Liver (tissue), 8 donors: ENCODE measurements at regions not wholly inside any gene's neighbourhood (a gene's known extent, or its start where the extent isn't known, plus 50 kb on each side); places are given as distances from the start of the nearest gene placed in this dataset.

Source experiments
- DNase-seq: peaks from one replicate; pipeline ENCODE4 v3.0.0-alpha.2; 2017; ENCODE audit warnings: low spot score
- H3K27ac ChIP-seq, 2 donors: one replicate each; pipeline ENCODE4 v1.7.0; 2013; ENCODE audit warnings: inconsistent platforms in 2 of 2, low read length in 2 of 2, control low read depth in 1 of 2, low read depth in 1 of 2, mild to moderate bottlenecking in 1 of 2
- H3K27me3 ChIP-seq, 4 donors: one replicate each; pipeline versions ENCODE4 v1.6.1 to v1.7.0; 2013; ENCODE audit warnings: low read length in 3 of 4, inconsistent platforms in 1 of 4, mild to moderate bottlenecking in 1 of 4, moderate library complexity in 1 of 4; ENCODE audit not compliant: control insufficient read depth in 4 of 4, insufficient read depth in 4 of 4
- H3K36me3 ChIP-seq, 4 donors: one replicate each; pipeline versions ENCODE4 v1.6.1 to v1.7.0; 2013; ENCODE audit warnings: low read length in 3 of 4, mild to moderate bottlenecking in 3 of 4, low read depth in 1 of 4, moderate library complexity in 1 of 4; ENCODE audit not compliant: control insufficient read depth in 4 of 4, insufficient read depth in 3 of 4
- H3K4me1 ChIP-seq, 4 donors: one replicate each; pipeline versions ENCODE4 v1.6.1 to v1.7.0; 2013; ENCODE audit warnings: low read length in 3 of 4, mild to moderate bottlenecking in 3 of 4, moderate library complexity in 1 of 4; ENCODE audit not compliant: control insufficient read depth in 4 of 4, insufficient read depth in 4 of 4
- H3K4me3 ChIP-seq, 3 donors: one replicate each; pipeline versions ENCODE4 v1.6.1 to v1.7.0; 2013; ENCODE audit warnings: low read length in 3 of 3, control low read depth in 1 of 3, low read depth in 1 of 3, mild to moderate bottlenecking in 1 of 3
- H3K9ac ChIP-seq, 2 donors: one replicate each; pipeline ENCODE4 v1.7.0; 2013; ENCODE audit warnings: low read length in 2 of 2, mild to moderate bottlenecking in 2 of 2, moderate library complexity in 2 of 2, control low read depth in 1 of 2, low read depth in 1 of 2
- H3K9me3 ChIP-seq, 4 donors: one replicate each; pipeline versions ENCODE4 v1.6.1 to v1.7.0; 2013; ENCODE audit warnings: low read length in 3 of 4; ENCODE audit not compliant: control insufficient read depth in 4 of 4
- EGR1 ChIP-seq, 2 donors: IDR thresholded peaks; 2 replicates each; pipeline ENCODE4 v1.6.1; 2016 to 2018; ENCODE audit warnings: antibody characterized with exemption in 2 of 2, low read depth in 2 of 2
- FOXA1 ChIP-seq: IDR thresholded peaks from 2 replicates; pipeline ENCODE4 v1.6.1; 2016; ENCODE audit warnings: antibody characterized with exemption
- FOXA2 ChIP-seq: IDR thresholded peaks from 2 replicates; pipeline ENCODE4 v1.6.1; 2016; ENCODE audit warnings: antibody characterized with exemption
- GABPA ChIP-seq, 2 donors: IDR thresholded peaks in 1 of 2; conservative IDR thresholded peaks in 1 of 2; 2 replicates each; pipeline ENCODE4 v1.6.1; 2016; ENCODE audit warnings: antibody characterized with exemption in 2 of 2, mild to moderate bottlenecking in 1 of 2, moderate library complexity in 1 of 2
- HNF4A ChIP-seq, 2 donors: conservative IDR thresholded peaks; 2 replicates each; pipeline ENCODE4 v1.6.1; 2016; ENCODE audit warnings: antibody characterized with exemption in 2 of 2, mild to moderate bottlenecking in 2 of 2
- HNF4G ChIP-seq: IDR thresholded peaks from 2 replicates; pipeline ENCODE4 v1.6.1; 2016; ENCODE audit warnings: antibody characterized with exemption
- MAX ChIP-seq: IDR thresholded peaks from 2 replicates; pipeline ENCODE4 v1.6.1; 2016; ENCODE audit warnings: antibody characterized with exemption
- NR2F2 ChIP-seq: IDR thresholded peaks from 2 replicates; pipeline ENCODE4 v1.6.1; 2016; ENCODE audit warnings: antibody characterized with exemption
- RXRA ChIP-seq, 2 donors: IDR thresholded peaks; 2 replicates each; pipeline ENCODE4 v1.6.1; 2017 to 2018; ENCODE audit warnings: antibody characterized with exemption in 2 of 2, mild to moderate bottlenecking in 1 of 2
- SP1 ChIP-seq: IDR thresholded peaks from 2 replicates; pipeline ENCODE4 v1.6.1; 2018; ENCODE audit warnings: antibody characterized with exemption, mild to moderate bottlenecking
- TAF1 ChIP-seq: conservative IDR thresholded peaks from 2 replicates; pipeline ENCODE4 v1.6.1; 2016; ENCODE audit warnings: antibody characterized with exemption, mild to moderate bottlenecking
- WGBS: extraction: QIAGEN DNeasy Blood & Tissue Kit; methylation state at CpG from one replicate; pipeline ENCODE4 v1.1.7; 2013; 5-methylcytosine and 5-hydroxymethylcytosine counted together
- TF ChIP-seq, protein P1 (sequence below): fragments of 150-350 bp; IDR thresholded peaks from 2 replicates; pipeline ENCODE4 v1.5.1; 2017; ENCODE audit warnings: improper control_type of control experiment, low read depth, low read length; ENCODE audit not compliant: missing input control
- TF ChIP-seq, protein P2 (sequence below): IDR thresholded peaks from 2 replicates; pipeline ENCODE4 v1.6.1; 2016; ENCODE audit warnings: antibody characterized with exemption
- TF ChIP-seq, protein P3 (sequence below): IDR thresholded peaks from 2 replicates; pipeline ENCODE4 v1.6.1; 2016; ENCODE audit warnings: antibody characterized with exemption, mild to moderate bottlenecking
- donor health status: healthy.
- donor health status: healthy.
- donor health status: healthy.
- donor health status: healthy.
- donor health status: healthy.

DNA sequence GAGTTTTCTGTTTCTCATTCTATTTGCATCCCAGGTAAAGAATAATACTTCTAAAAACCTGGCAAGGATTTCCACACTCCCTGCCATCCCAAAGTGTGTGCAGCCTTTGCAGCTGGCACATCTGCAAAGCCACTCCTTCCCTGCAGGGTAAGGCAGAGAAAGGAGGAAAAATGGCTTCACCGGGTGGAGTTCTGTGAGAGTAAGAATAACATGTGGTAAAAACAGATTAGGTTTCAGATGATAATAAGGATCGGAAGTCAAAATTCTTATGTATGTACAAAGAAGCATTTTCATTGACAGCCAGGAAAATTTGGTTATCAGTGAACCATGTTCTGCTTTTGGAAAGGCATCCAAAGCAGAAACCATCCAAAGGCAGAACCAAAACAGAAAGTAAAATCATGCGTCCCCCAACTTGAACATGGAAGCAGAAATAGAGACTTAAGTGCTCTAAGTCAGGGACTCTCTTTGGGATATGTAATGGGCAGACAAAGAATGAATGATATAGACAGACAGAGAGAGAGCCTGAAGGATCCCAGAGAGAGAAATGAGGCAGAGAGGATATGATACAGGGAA, 192.6 kb upstream of the CCDC196 start:
- H3K4me1 ChIP-seq: no peaks in the 10 kb centered on the region
- H3K4me3 ChIP-seq: no peak overlapping the region
- no peak overlapping the region for H3K9ac ChIP-seq
- 53% methylated on average over 3 of the region's 3 CpGs for WGBS
- no peak overlapping the region for H3K27ac ChIP-seq
- TF ChIP-seq EGR1 (IDR thresholded peaks at IDR 0.05; ENCODE audit: low read depth in 2 of 2): no peak
- TF ChIP-seq, protein P1, sequence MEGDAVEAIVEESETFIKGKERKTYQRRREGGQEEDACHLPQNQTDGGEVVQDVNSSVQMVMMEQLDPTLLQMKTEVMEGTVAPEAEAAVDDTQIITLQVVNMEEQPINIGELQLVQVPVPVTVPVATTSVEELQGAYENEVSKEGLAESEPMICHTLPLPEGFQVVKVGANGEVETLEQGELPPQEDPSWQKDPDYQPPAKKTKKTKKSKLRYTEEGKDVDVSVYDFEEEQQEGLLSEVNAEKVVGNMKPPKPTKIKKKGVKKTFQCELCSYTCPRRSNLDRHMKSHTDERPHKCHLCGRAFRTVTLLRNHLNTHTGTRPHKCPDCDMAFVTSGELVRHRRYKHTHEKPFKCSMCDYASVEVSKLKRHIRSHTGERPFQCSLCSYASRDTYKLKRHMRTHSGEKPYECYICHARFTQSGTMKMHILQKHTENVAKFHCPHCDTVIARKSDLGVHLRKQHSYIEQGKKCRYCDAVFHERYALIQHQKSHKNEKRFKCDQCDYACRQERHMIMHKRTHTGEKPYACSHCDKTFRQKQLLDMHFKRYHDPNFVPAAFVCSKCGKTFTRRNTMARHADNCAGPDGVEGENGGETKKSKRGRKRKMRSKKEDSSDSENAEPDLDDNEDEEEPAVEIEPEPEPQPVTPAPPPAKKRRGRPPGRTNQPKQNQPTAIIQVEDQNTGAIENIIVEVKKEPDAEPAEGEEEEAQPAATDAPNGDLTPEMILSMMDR: no peak
- TF ChIP-seq HNF4A (conservative IDR thresholded peaks at IDR 0.05): no peak
- no peak for TF ChIP-seq HNF4G
- no peak for TF ChIP-seq MAX
- TF ChIP-seq, protein P2, sequence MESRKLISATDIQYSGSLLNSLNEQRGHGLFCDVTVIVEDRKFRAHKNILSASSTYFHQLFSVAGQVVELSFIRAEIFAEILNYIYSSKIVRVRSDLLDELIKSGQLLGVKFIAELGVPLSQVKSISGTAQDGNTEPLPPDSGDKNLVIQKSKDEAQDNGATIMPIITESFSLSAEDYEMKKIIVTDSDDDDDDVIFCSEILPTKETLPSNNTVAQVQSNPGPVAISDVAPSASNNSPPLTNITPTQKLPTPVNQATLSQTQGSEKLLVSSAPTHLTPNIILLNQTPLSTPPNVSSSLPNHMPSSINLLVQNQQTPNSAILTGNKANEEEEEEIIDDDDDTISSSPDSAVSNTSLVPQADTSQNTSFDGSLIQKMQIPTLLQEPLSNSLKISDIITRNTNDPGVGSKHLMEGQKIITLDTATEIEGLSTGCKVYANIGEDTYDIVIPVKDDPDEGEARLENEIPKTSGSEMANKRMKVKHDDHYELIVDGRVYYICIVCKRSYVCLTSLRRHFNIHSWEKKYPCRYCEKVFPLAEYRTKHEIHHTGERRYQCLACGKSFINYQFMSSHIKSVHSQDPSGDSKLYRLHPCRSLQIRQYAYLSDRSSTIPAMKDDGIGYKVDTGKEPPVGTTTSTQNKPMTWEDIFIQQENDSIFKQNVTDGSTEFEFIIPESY: no peak
- no peak for TF ChIP-seq SP1
- no peak for TF ChIP-seq FOXA2
- no peak for TF ChIP-seq FOXA1
- TF ChIP-seq GABPA (IDR thresholded peaks at IDR 0.05 in 1 of 2, conservative IDR thresholded peaks at IDR 0.05 in 1 of 2): no peak
- TF ChIP-seq NR2F2: no peak
- no peak for TF ChIP-seq TAF1
- no peaks in the 10 kb centered on the region for H3K9me3 ChIP-seq
- H3K27me3 ChIP-seq: no peaks in the 10 kb centered on the region
- no peak for DNase-seq
- no peaks in the 10 kb centered on the region for H3K36me3 ChIP-seq

DNA sequence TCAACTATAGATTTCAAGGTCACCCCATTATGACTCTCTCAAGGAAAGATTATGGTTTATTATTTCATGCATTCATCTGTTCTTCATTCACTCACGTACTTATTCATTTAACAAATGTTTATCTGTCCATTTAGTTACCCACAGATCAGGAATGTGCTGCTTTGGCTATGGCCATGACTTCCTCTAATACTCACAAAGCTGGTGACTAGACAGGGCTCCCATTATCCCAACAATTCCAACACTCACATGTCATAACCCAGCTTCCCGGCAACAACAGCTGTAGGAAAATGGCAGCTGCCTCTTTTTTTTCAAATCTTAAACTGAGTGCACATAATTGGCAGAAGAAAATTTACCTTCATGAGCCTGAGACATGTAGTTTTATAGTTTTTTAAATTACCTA, 190.8 kb upstream of the CCDC196 start:
- DNase-seq: no peak
- Histone ChIP-seq H3K9me3 (no peaks in the 10 kb centered on the region), H3K9ac (no peak overlapping the region), H3K27ac (no peak overlapping the region), H3K4me1 (no peaks in the 10 kb centered on the region), H3K36me3 (no peaks in the 10 kb centered on the region), H3K27me3 (no peaks in the 10 kb centered on the region), H3K4me3 (no peak overlapping the region)
- TF ChIP-seq, protein P3, sequence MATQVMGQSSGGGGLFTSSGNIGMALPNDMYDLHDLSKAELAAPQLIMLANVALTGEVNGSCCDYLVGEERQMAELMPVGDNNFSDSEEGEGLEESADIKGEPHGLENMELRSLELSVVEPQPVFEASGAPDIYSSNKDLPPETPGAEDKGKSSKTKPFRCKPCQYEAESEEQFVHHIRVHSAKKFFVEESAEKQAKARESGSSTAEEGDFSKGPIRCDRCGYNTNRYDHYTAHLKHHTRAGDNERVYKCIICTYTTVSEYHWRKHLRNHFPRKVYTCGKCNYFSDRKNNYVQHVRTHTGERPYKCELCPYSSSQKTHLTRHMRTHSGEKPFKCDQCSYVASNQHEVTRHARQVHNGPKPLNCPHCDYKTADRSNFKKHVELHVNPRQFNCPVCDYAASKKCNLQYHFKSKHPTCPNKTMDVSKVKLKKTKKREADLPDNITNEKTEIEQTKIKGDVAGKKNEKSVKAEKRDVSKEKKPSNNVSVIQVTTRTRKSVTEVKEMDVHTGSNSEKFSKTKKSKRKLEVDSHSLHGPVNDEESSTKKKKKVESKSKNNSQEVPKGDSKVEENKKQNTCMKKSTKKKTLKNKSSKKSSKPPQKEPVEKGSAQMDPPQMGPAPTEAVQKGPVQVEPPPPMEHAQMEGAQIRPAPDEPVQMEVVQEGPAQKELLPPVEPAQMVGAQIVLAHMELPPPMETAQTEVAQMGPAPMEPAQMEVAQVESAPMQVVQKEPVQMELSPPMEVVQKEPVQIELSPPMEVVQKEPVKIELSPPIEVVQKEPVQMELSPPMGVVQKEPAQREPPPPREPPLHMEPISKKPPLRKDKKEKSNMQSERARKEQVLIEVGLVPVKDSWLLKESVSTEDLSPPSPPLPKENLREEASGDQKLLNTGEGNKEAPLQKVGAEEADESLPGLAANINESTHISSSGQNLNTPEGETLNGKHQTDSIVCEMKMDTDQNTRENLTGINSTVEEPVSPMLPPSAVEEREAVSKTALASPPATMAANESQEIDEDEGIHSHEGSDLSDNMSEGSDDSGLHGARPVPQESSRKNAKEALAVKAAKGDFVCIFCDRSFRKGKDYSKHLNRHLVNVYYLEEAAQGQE: no peak
- TF ChIP-seq HNF4A (conservative IDR thresholded peaks at IDR 0.05) (no peak), MAX (no peak), RXRA (IDR thresholded peaks at IDR 0.05) (no peak), EGR1 (IDR thresholded peaks at IDR 0.05; ENCODE audit: low read depth in 2 of 2) (no peak)
- WGBS: 93% methylated on average over 2 of the region's 2 CpGs
